NCI-H1417 treated with DMSO at 0.1 percent for 48 hours (cell line): ENCODE measurements at regions not wholly inside any gene's neighbourhood (a gene's known extent, or its start where the extent isn't known, plus 50 kb on each side); places are given as distances from the start of the nearest gene placed in this dataset.

ENCODE experiments used
- DNase-seq: peaks from one replicate; lab custom pipeline; 2025; lab: John Stamatoyannopoulos, UW

DNA sequence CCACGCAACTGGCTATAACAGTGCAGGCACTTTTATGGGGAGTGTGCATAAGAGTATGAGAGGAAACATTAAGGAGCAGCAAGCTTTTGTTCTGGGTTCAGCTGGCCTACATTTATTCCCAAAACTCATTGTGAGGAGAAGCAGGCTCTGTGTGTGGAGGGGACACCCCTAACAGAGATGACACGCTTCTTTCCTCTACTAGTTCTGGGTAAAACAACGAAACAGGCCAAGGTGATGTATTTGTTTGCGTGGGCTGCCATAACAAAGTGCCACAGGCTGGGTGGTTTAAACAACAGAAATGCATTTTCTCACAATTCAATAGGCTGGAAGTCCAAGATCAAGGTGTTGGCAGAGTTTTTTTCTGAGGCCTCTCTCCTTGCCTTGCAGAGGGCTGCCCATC is 488.6 kb downstream of the MID1IP1 start:
- DNase-seq = no peak

GRCh38 chrX:39293203-39293602 is 491.9 kb downstream of the MID1IP1 start:
- DNase-seq = no peak

- no peak for DNase-seq
Measured at GRCh38 chrX:39296472-39296871, 495.2 kb downstream of the MID1IP1 start.

- DNase-seq = no peak
Measured at GRCh38 chrX:39298821-39299220, 497.6 kb downstream of the MID1IP1 start.

DNA sequence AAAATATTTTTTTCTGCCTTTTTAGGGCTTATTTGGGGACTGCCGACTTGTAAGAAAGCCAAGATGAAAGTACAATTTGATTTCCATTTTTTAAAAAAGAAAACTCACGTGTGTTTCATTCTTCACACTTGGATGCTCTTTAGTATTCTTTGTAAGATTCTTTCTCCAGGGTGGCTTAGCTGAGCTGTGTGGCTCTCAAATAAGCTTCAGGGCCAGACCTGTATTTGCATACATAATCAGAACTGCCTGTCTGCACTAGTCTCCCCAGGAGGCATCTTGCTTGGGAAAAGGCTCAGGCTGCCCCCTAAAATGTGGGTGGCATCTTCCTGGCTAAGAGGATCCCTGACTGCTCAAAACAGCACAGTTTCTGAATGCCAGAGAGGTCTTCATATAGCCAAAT is 498.4 kb downstream of the MID1IP1 start:
- DNase-seq = no peak

DNA sequence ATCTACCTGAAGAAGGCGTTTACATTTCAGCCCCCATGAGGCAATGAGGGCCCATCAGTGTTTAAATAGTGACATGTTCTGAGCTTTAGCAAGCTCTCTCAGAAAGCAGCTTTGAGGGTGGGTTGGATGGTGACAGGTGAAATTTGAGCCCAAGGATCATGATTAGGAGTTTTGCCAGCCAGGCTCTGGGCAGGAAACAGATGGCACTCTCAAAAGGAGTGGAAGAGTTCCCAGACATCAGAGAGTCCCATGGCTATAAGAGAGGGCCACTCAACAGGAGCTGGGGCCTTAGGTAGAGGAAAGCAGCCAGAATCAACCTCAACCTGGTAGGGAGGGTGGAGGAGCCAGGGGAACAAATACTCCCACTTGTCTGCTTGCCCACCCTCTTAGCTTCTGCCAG is 499.8 kb downstream of the MID1IP1 start:
- no peak for DNase-seq

GRCh38 chrX:39302838-39303237 is 501.6 kb downstream of the MID1IP1 start:
- DNase-seq = no peak

GRCh38 chrX:39304746-39305145 is 503.5 kb downstream of the MID1IP1 start:
- DNase-seq = no peak

GRCh38 chrX:39307488-39307887 is 506.2 kb downstream of the MID1IP1 start:
- DNase-seq = no peak

DNA sequence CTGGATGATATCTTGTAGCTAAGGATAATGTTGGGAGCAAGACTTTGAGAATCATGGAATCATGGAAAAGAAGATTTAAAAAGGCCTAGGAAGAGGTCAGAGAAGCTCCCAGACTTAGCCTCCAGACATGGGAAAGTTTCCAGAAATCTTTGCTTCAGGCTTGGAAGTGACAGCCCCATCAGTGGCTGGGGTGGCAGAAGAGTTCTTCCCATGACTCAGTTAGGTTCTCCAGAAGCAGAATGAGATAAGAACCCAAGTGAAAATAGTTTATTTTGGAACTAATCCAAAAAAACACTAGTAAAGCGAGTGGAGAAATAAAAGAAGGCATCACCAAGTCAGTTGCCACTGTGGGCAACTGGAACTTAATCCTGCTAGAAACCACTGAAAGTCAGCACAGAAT is 506.9 kb downstream of the MID1IP1 start:
- DNase-seq = no peak

GRCh38 chrX:39309018-39309635 is 507.9 kb downstream of the MID1IP1 start:
- no peak for DNase-seq

DNA sequence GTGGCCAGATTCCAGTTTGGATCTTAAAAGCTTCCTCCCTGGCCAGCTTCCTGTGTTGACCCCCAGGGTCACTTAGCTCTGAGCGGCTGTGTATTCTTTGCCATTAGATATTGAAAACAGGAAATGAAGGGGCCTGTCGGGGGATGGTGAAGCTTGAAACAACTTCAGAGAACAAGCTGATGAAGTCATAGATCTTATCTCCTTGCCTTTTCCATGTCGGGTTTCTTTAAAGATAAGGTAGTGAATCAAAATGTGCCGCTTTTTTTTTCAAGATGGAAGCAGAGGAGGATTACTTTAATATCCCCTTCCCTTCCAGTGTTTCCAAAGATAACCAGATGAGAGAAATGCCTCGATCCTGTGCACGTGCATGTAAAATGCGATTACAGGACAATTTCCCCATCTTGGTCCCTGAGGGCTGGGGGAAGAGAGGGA is 508.5 kb downstream of the MID1IP1 start:
- DNase-seq = no peak

DNA sequence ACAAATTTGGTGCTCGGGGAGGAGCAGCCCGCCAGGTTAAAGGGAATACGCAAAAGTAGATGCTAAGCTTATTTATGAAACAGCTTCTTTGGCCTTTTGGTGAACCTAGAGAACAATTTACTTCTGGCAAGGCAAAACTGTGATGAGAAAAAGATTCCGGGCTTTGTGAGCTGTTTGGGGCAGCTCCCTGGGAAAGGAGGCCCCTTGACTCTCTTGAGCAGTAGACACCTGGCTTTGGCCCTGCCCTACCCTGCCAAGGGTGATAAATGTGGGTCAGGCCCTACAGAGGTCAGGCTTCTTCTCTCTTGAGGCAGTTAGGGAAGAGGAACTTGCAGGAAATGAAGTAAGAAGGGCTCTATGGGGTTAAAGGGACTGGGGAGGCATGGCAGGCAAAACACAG is 509.6 kb downstream of the MID1IP1 start:
- no peak for DNase-seq

GRCh38 chrX:39311646-39312045 is 510.4 kb downstream of the MID1IP1 start:
- no peak for DNase-seq

- DNase-seq = no peak
Measured at GRCh38 chrX:39313146-39313545, 511.9 kb downstream of the MID1IP1 start.

- DNase-seq = no peak
Measured at GRCh38 chrX:39318506-39319343, 517.5 kb downstream of the MID1IP1 start.

GRCh38 chrX:39320165-39320564 is 518.9 kb downstream of the MID1IP1 start:
- no peak for DNase-seq

- DNase-seq = no peak
Measured at GRCh38 chrX:39322496-39322895, 521.2 kb downstream of the MID1IP1 start.

DNA sequence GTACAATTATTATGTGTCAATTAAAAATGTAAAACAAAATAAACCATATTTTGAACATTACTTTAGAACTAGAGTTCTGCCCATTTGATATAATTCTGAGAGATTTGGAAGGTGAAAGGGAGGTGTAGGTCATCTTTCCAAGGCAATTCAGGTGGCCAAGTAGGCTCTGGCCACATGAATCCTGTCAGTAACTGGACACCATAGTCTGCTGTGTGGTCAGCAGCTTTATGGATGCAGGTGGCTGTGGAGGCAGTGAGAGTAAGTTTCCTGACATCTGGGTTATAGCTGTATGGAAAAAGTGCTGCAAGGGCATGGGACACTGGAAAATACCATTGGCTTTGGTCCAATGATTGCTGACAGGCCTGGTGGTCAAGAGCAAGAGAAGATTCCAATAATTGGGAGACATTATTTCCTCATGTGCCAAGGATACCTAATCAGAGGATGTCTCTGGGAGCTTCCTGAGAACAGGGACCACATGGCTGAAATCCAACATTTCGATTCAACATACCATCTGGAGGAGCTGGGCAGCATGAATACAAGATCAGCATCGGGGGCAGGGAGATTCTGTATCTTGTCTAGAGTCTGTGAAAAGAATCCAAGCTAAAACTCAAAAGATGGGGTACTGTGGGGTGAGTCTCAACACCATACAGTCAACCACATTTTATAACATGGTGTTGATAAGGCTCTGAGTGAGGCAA is 523.1 kb downstream of the MID1IP1 start:
- DNase-seq = no peak

GRCh38 chrX:39327255-39327654 is 526.0 kb downstream of the MID1IP1 start:
- DNase-seq = no peak

- no peak for DNase-seq
Measured at GRCh38 chrX:39327705-39328104, 526.4 kb downstream of the MID1IP1 start.

GRCh38 chrX:39328661-39329060 is 527.4 kb downstream of the MID1IP1 start:
- DNase-seq = no peak

DNA sequence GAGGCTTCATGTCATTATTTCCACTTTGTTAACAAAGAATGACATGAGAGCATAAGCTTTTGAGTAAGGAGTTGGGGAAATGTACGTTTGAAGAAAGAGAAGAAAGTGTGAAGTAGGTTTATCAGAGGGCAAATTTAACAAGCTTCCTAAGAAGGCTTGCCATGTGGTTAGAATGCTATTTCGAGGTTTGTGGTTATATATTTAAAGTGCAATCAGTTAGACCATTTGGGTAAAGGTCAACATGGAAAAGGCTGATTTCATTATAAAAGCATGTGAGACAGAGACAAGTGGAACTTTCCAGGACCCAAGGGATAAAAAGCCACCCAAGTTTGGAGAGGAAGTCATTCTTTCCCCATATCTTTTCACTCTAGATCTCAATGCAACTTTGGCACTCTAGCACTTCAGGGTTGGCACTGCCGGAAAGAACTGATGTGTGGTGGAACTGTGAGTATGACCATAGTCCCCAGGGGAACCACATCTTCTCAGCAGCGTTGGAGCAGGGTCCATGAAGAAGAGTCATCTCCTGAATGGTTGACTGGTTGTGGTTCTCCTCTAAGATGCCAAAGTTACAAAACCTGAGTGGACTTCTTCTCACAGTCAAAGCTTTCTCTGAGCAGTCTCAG is 529.9 kb downstream of the MID1IP1 start:
- no peak for DNase-seq
